PC-9 (cell line): ENCODE measurements at regions not wholly inside any gene's neighbourhood (a gene's known extent, or its start where the extent isn't known, plus 50 kb on each side); places are given as distances from the start of the nearest gene placed in this dataset.

ENCODE experiments used
- BruUV-seq: library from RNA; stranded (reverse); fragments of 400-500 nt; replicated peaks from 2 replicates; lab custom pipeline; 2021; lab: Mats Ljungman, UMichigan
- CTCF ChIA-PET: fragments of 300-600 bp; sonication (Branson Sonifier 250); formaldehyde crosslinking; loops from one replicate; lab custom pipeline; 2022; ENCODE audit warnings: antibody characterized with exemption; lab: Charles Lee
- POLR2A ChIA-PET: fragments of 300-600 bp; sonication (Branson Sonifier 250); formaldehyde crosslinking; loops from one replicate; lab custom pipeline; 2022; ENCODE audit warnings: antibody characterized with exemption; ENCODE audit not compliant: unreplicated experiment; lab: Charles Lee
- DNase-seq, 2 experiments: peaks; one replicate each; pipeline versions ENCODE4 v3.0.0 to v3.0.0-alpha.2; 2015 to 2022; ENCODE audit warnings: mixed read lengths in 1 of 2
- H2AFZ ChIP-seq: fragments of 200-600 bp; sonication (generic); 2 replicates; pipeline ENCODE4 v1.8.1; 2017; ENCODE audit warnings: antibody characterized with exemption
- H3F3A ChIP-seq: fragments of 200-600 bp; sonication (generic); 2 replicates; pipeline ENCODE4 v1.8.1; 2017; ENCODE audit warnings: antibody characterized with exemption, mild to moderate bottlenecking, low read depth; ENCODE audit not compliant: insufficient read depth
- H3K27ac ChIP-seq: fragments of 200-600 bp; sonication (generic); 2 replicates; pipeline ENCODE4 v1.6.1; 2016; ENCODE audit warnings: mixed run types
- H3K27me3 ChIP-seq: fragments of 200-600 bp; sonication (generic); 2 replicates; pipeline ENCODE4 v1.6.1; 2016; ENCODE audit warnings: low read depth, mixed run types; ENCODE audit not compliant: insufficient read depth
- H3K36me3 ChIP-seq: fragments of 200-600 bp; sonication (generic); 2 replicates; pipeline ENCODE4 v1.6.1; 2016; ENCODE audit warnings: low read depth, mixed run types
- H3K4me1 ChIP-seq: fragments of 200-600 bp; sonication (generic); replicated peaks from 2 replicates; pipeline ENCODE4 v1.6.1; 2016; ENCODE audit warnings: mixed run types; ENCODE audit not compliant: insufficient read depth
- H3K4me2 ChIP-seq: fragments of 200-600 bp; sonication (generic); 2 replicates; pipeline ENCODE4 v1.6.1; 2017; ENCODE audit warnings: mixed run types
- H3K4me3 ChIP-seq: fragments of 200-600 bp; sonication (generic); 2 replicates; pipeline ENCODE4 v1.6.1; 2016; ENCODE audit warnings: mixed run types
- H3K79me2 ChIP-seq: fragments of 200-600 bp; sonication (generic); 2 replicates; pipeline ENCODE4 v1.6.1; 2017; ENCODE audit warnings: low read depth, mixed run types
- H3K9me2 ChIP-seq: fragments of 200-600 bp; sonication (generic); 2 replicates; pipeline ENCODE4 v1.8.1; 2017; ENCODE audit warnings: mild to moderate bottlenecking; ENCODE audit not compliant: insufficient read depth
- H3K9me3 ChIP-seq: fragments of 200-600 bp; sonication (generic); 2 replicates; pipeline ENCODE4 v1.8.1; 2016; ENCODE audit warnings: low read depth; ENCODE audit not compliant: insufficient read depth
- H4K20me1 ChIP-seq: fragments of 200-600 bp; sonication (generic); 2 replicates; pipeline ENCODE4 v1.8.1; 2017; ENCODE audit not compliant: insufficient read depth
- EZH2 ChIP-seq: fragments of 200-600 bp; sonication (generic); IDR thresholded peaks from 2 replicates; pipeline ENCODE4 v1.8.0; 2017; ENCODE audit warnings: antibody characterized with exemption, low read depth
- intact Hi-C: fragments of 100-400 bp; cut with micrococcal nuclease; formaldehyde crosslinking; loops from one replicate; pipeline ENCODE4 v1.10.0; 2022; ENCODE audit not compliant: unreplicated experiment
- TF ChIP-seq, protein P1 (sequence below): fragments of 200-600 bp; sonication (generic); conservative IDR thresholded peaks from 2 replicates; pipeline ENCODE4 v1.6.1; 2017; ENCODE audit warnings: mixed run types, antibody characterized with exemption, mild to moderate bottlenecking, moderate library complexity

GRCh38 chr6:153944201-153944600 is 94.8 kb upstream of the OPRM1 start:
- Histone ChIP-seq H3K4me2 (no peak overlapping the region), H3K9me2 (no peaks in the 10 kb centered on the region), H3K27ac (no peak overlapping the region), H3K36me3 (no peaks in the 10 kb centered on the region), H3K4me1 (no peaks in the 10 kb centered on the region), H3K79me2 (no peaks in the 10 kb centered on the region), H2AFZ (no peak overlapping the region), H3F3A (no peaks in the 10 kb centered on the region), H3K27me3 (no peaks in the 10 kb centered on the region), H4K20me1 (no peaks in the 10 kb centered on the region), H3K9me3 (no peaks in the 10 kb centered on the region), H3K4me3 (no peak overlapping the region)
- TF ChIP-seq, protein P1, sequence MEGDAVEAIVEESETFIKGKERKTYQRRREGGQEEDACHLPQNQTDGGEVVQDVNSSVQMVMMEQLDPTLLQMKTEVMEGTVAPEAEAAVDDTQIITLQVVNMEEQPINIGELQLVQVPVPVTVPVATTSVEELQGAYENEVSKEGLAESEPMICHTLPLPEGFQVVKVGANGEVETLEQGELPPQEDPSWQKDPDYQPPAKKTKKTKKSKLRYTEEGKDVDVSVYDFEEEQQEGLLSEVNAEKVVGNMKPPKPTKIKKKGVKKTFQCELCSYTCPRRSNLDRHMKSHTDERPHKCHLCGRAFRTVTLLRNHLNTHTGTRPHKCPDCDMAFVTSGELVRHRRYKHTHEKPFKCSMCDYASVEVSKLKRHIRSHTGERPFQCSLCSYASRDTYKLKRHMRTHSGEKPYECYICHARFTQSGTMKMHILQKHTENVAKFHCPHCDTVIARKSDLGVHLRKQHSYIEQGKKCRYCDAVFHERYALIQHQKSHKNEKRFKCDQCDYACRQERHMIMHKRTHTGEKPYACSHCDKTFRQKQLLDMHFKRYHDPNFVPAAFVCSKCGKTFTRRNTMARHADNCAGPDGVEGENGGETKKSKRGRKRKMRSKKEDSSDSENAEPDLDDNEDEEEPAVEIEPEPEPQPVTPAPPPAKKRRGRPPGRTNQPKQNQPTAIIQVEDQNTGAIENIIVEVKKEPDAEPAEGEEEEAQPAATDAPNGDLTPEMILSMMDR = no peak
- TF ChIP-seq EZH2 = no peak
- no TSS peak for BruUV-seq
- intact Hi-C loops = loop anchor here (10.0 kb wide), 1 partner anchor 909 kb away; no protein-coding TSS in a partner anchor
- no peak for DNase-seq
- CTCF ChIA-PET = no interaction called here
- POLR2A ChIA-PET = no interaction called here

- no peaks in the 10 kb centered on the region for H3K79me2 ChIP-seq
- no peak overlapping the region for H3K4me3 ChIP-seq
- no peak overlapping the region for H3K4me2 ChIP-seq
- CTCF ChIA-PET = no interaction called here
- no peaks in the 10 kb centered on the region for H3K27me3 ChIP-seq
- intact Hi-C loops = loop anchor here (10.0 kb wide), 1 partner anchor 908 kb away; no protein-coding TSS in a partner anchor
- TF ChIP-seq, protein P1 = no peak
- TF ChIP-seq EZH2 = no peak
- POLR2A ChIA-PET = no interaction called here
- H3K36me3 ChIP-seq = no peaks in the 10 kb centered on the region
- no peaks in the 10 kb centered on the region for H3K9me3 ChIP-seq
- BruUV-seq = no TSS peak
- H4K20me1 ChIP-seq = no peaks in the 10 kb centered on the region
- no peaks in the 10 kb centered on the region for H3K9me2 ChIP-seq
- H2AFZ ChIP-seq = no peak overlapping the region
- no peak for DNase-seq
- H3F3A ChIP-seq = no peaks in the 10 kb centered on the region
- H3K27ac ChIP-seq = no peak overlapping the region
- no peaks in the 10 kb centered on the region for H3K4me1 ChIP-seq
These were observed 96.7 kb upstream of the OPRM1 start for GRCh38 chr6:153942361-153942760.

DNA sequence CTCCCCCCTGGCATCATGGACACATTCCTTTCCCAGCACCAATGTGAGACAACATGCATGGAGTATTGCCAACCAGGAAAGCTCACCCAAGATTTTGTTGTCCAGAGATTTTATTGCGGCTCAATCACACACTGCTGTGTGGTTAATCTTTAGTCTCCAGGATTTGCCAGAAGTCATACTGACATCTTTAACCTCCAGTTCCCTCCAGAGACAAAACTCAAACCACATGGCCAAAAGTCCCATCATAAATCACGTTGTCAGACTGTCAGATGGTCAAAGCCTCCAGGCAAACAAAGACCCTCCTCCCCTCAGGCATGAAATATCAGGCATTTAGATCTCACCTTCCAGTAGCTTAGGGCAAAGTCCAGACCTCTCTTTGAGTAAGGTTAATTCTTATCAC is 97.3 kb upstream of the OPRM1 start:
- TF ChIP-seq, protein P1 = no peak
- no peak for TF ChIP-seq EZH2
- H3K4me2 ChIP-seq = no peak overlapping the region
- H3K9me3 ChIP-seq = no peaks in the 10 kb centered on the region
- ChIA-PET CTCF (no interaction called here), POLR2A (no interaction called here)
- no peaks in the 10 kb centered on the region for H3K27me3 ChIP-seq
- no peak overlapping the region for H2AFZ ChIP-seq
- DNase-seq = no peak
- intact Hi-C loops = loop anchor here (10.0 kb wide), 1 partner anchor 907 kb away; no protein-coding TSS in a partner anchor
- H3K9me2 ChIP-seq = no peaks in the 10 kb centered on the region
- BruUV-seq = no TSS peak
- no peaks in the 10 kb centered on the region for H3K36me3 ChIP-seq
- no peaks in the 10 kb centered on the region for H3F3A ChIP-seq
- H3K4me3 ChIP-seq = no peak overlapping the region
- no peaks in the 10 kb centered on the region for H3K79me2 ChIP-seq
- no peaks in the 10 kb centered on the region for H4K20me1 ChIP-seq
- H3K4me1 ChIP-seq = no peaks in the 10 kb centered on the region
- H3K27ac ChIP-seq = no peak overlapping the region
